Adipocyte (in vitro differentiated cells): ENCODE measurements at regions not wholly inside any gene's neighbourhood (a gene's known extent, or its start where the extent isn't known, plus 50 kb on each side); places are given as distances from the start of the nearest gene placed in this dataset.
"Not testable (repeated sequence)": the region's sequence is repeated elsewhere in the genome, so short reads cannot be mapped to it uniquely, and the experiment has no call there.

Experiments
- DNase-seq: peaks from one replicate; pipeline ENCODE4 v3.0.0-alpha.2; 2015; ENCODE audit warnings: low read depth
- H3K27me3 ChIP-seq: replicated peaks from 2 replicates; pipeline ENCODE4 v1.7.0; 2013; ENCODE audit warnings: mild to moderate bottlenecking, low read length, moderate library complexity; ENCODE audit not compliant: control insufficient read depth, insufficient read depth
- H3K36me3 ChIP-seq: 2 replicates; pipeline ENCODE4 v1.7.0; 2013; ENCODE audit warnings: low read length, mild to moderate bottlenecking, moderate library complexity; ENCODE audit not compliant: control insufficient read depth, insufficient read depth, severe bottlenecking
- H3K4me1 ChIP-seq: 2 replicates; pipeline ENCODE4 v1.7.0; 2013; ENCODE audit warnings: mild to moderate bottlenecking, low read length, moderate library complexity; ENCODE audit not compliant: control insufficient read depth, insufficient read depth
- H3K4me3 ChIP-seq: 2 replicates; pipeline ENCODE4 v1.7.0; 2013; ENCODE audit warnings: mild to moderate bottlenecking, low read length, moderate library complexity
- H3K9ac ChIP-seq: 2 replicates; pipeline ENCODE4 v1.7.0; 2013; ENCODE audit warnings: mild to moderate bottlenecking, low read length, moderate library complexity
- H3K9me3 ChIP-seq: 2 replicates; pipeline ENCODE4 v1.7.0; 2013; ENCODE audit warnings: mild to moderate bottlenecking, low read length, moderate library complexity; ENCODE audit not compliant: control insufficient read depth

- Histone ChIP-seq H3K4me3 (no peak overlapping the region), H3K9me3 (peaks cover 8% of the 10 kb centered on the region), H3K9ac (no peak overlapping the region), H3K36me3 (no peaks in the 10 kb centered on the region), H3K4me1 (no peaks in the 10 kb centered on the region), H3K27me3 (peaks cover 3% of the 10 kb centered on the region)
- DNase-seq: no peak
Measured at GRCh38 chr18:75700561-75700960, 273.1 kb upstream of the SMIM21 start.

DNA sequence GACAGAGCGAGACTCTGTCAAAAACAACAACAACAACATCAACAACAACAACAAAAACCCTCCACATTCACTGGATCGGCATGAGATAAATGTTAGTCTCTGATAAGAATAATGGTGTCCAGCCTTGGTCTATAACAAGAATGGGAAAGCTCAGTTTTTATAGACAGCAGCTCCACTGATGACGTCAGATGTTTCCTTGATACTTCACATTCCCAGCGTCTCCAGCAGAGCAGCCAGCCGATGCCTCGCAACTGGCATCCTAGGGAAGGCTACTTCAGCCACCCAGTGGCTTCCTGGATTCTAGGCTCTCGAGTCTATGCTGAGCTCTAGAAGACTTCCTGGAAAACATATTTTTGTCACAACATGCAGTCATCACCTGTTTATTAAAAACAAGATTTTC lies 271.4 kb upstream of the SMIM21 start:
- Histone ChIP-seq H3K4me3 (no peak overlapping the region), H3K4me1 (no peaks in the 10 kb centered on the region), H3K9ac (no peak overlapping the region), H3K9me3 (peaks cover 8% of the 10 kb centered on the region), H3K27me3 (peaks cover 10% of the 10 kb centered on the region), H3K36me3 (no peaks in the 10 kb centered on the region)
- no peak for DNase-seq

- H3K9ac ChIP-seq: no peak overlapping the region
- no peaks in the 10 kb centered on the region for H3K4me1 ChIP-seq
- peaks cover 11% of the 10 kb centered on the region for H3K27me3 ChIP-seq
- H3K4me3 ChIP-seq: no peak overlapping the region
- DNase-seq: no peak
- peaks cover under 1% of the 10 kb centered on the region for H3K9me3 ChIP-seq
- H3K36me3 ChIP-seq: no peaks in the 10 kb centered on the region
Measured at GRCh38 chr18:75697493-75697892, 270.0 kb upstream of the SMIM21 start.

- H3K36me3 ChIP-seq: no peaks in the 10 kb centered on the region
- H3K9ac ChIP-seq: no peak overlapping the region
- H3K9me3 ChIP-seq: no peaks in the 10 kb centered on the region
- no peaks in the 10 kb centered on the region for H3K4me1 ChIP-seq
- H3K4me3 ChIP-seq: no peak overlapping the region
- H3K27me3 ChIP-seq: peaks cover 11% of the 10 kb centered on the region
- no peak for DNase-seq
Measured at GRCh38 chr18:75696391-75696790, 268.9 kb upstream of the SMIM21 start.

GRCh38 chr18:75694292-75694691 lies 266.8 kb upstream of the SMIM21 start:
- DNase-seq: no peak
- H3K36me3 ChIP-seq: no peaks in the 10 kb centered on the region
- no peaks in the 10 kb centered on the region for H3K4me1 ChIP-seq
- H3K27me3 ChIP-seq: peaks cover 11% of the 10 kb centered on the region
- H3K9ac ChIP-seq: no peak overlapping the region
- H3K4me3 ChIP-seq: no peak overlapping the region
- no peaks in the 10 kb centered on the region for H3K9me3 ChIP-seq

GRCh38 chr18:75691483-75691882 lies 264.0 kb upstream of the SMIM21 start:
- no peaks in the 10 kb centered on the region for H3K36me3 ChIP-seq
- no peak overlapping the region for H3K9ac ChIP-seq
- H3K4me1 ChIP-seq: no peaks in the 10 kb centered on the region
- H3K9me3 ChIP-seq: no peaks in the 10 kb centered on the region
- DNase-seq: no peak
- no peak overlapping the region for H3K4me3 ChIP-seq
- peaks cover 13% of the 10 kb centered on the region for H3K27me3 ChIP-seq

DNA sequence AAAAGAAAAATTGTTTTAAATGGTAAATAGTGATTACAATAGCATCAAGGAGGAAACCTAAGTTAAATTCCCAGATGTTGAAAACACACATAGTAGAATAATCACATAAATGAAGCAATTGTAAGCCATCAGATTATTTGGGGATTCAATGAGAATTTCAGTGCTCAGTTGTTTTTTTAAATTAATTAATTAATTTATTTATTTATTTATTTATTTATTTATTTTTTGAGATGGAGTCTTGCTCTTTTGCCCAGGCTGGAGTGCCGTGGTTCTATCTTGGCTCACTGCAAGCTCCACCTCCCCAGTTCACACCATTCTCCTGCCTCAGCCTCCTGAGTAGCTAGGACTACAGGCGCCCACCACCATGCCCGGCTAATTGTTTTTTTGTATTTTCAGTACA lies 262.8 kb upstream of the SMIM21 start:
- H3K9me3 ChIP-seq: not testable (repeated sequence)
- peaks cover 12% of the 10 kb centered on the region for H3K27me3 ChIP-seq

DNA sequence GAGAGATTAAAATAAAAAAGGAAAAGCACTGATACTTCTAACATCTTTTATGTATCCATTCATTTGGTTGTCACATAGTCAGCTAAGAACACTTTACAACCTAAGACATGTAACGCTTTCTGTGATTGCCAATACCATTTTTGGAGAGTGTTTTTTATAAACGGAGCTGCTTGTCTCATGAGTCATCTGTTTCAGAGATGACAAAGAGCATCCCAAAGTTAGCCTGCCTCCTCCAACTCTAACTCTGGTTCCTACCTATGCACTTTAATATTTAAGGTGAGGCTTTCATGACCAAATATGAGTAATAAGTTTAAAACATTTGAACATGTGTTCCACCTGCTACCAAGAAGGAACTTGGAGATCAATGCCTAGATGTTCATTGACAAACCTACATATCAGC lies 260.1 kb upstream of the SMIM21 start:
- DNase-seq: no peak
- no peaks in the 10 kb centered on the region for H3K9me3 ChIP-seq
- no peak overlapping the region for H3K9ac ChIP-seq
- peaks cover 6% of the 10 kb centered on the region for H3K27me3 ChIP-seq
- no peaks in the 10 kb centered on the region for H3K4me1 ChIP-seq
- H3K36me3 ChIP-seq: no peaks in the 10 kb centered on the region
- H3K4me3 ChIP-seq: no peak overlapping the region

More for the DNA sequence above, 262.8 kb upstream of the SMIM21 start:
- not testable (repeated sequence) for H3K4me1 ChIP-seq, H3K9ac ChIP-seq, DNase-seq, H3K36me3 ChIP-seq, H3K4me3 ChIP-seq

GRCh38 chr18:75683426-75683825 lies 255.9 kb upstream of the SMIM21 start:
- Histone ChIP-seq H3K4me1 (no peaks in the 10 kb centered on the region), H3K9ac (no peak overlapping the region), H3K4me3 (no peak overlapping the region), H3K36me3 (no peaks in the 10 kb centered on the region), H3K9me3 (no peaks in the 10 kb centered on the region), H3K27me3 (peaks cover 12% of the 10 kb centered on the region)
- no peak for DNase-seq

DNA sequence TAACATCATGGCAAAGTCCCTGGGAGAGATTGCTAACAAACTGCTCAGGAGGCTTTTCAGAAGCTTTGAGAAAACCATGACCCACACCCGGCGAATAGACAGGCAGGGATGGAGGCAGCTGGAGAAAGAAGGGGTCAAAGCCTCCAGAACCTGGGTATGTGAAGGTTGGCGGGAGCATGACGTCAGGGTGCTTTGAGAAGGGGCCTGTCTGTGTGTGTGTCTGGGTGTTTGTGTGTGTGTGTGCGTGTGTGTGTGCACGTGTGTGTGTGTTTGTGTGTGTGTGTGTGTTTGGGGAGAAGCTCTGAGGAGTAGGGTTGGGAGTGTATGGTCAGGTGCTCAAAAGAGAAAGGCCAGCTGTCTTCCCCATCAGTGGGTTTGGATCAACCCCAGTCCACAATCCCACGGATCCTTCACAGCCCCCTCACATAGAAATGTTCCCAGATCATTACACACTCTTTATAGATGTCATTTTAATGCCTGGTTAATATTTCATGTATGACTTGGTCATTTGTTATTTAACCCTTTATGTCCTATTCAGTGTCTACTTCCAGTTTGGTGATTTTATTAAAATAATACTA lies 254.1 kb upstream of the SMIM21 start:
- no peak for DNase-seq
- Histone ChIP-seq H3K36me3 (no peaks in the 10 kb centered on the region), H3K9ac (no peak overlapping the region), H3K4me1 (no peaks in the 10 kb centered on the region), H3K4me3 (no peak overlapping the region), H3K27me3 (peaks cover 12% of the 10 kb centered on the region), H3K9me3 (no peaks in the 10 kb centered on the region)

- no peaks in the 10 kb centered on the region for H3K4me1 ChIP-seq
- no peaks in the 10 kb centered on the region for H3K9me3 ChIP-seq
- no peaks in the 10 kb centered on the region for H3K36me3 ChIP-seq
- no peak for DNase-seq
- peaks cover 6% of the 10 kb centered on the region for H3K27me3 ChIP-seq
- H3K4me3 ChIP-seq: no peak overlapping the region
- no peak overlapping the region for H3K9ac ChIP-seq
Measured at GRCh38 chr18:75679331-75679730, 251.8 kb upstream of the SMIM21 start.

DNA sequence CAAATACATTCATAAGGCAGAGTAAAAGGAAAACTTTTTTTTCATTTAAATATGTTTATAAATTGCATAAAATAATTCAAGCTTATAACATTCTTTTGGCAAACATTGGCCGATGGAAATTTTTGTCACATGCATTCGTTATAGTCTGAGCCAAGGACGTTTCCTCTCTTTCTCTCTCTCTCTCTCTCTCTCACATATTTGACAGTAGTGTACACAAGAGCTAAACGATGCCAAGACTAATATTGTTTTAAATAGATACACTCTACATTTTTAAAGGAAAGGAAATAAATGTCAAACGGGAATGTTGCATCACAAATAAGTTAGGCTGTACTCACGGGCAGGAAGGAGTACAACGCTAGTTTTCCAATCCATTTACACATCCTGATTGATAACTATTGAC lies 251.1 kb upstream of the SMIM21 start:
- Histone ChIP-seq H3K9me3 (no peaks in the 10 kb centered on the region), H3K36me3 (no peaks in the 10 kb centered on the region), H3K4me1 (no peaks in the 10 kb centered on the region), H3K27me3 (peaks cover 6% of the 10 kb centered on the region), H3K4me3 (peak overlapping the region; percentile 40), H3K9ac (no peak overlapping the region)
- no peak for DNase-seq
